ENCODE measurements at regions not wholly inside any gene's neighbourhood (a gene's known extent, or its start where the extent isn't known, plus 50 kb on each side); places are given as distances from the start of the nearest gene placed in this dataset.

GRCh38 chr18:42190643-42191042, 235.6 kb downstream of the PIK3C3 start:
- TF ChIP-seq CTCF (IDR thresholded peaks at IDR 0.05) (no peak), POLR2A (IDR thresholded peaks at IDR 0.05) (no peak)
